ENCODE measurements at regions not wholly inside any gene's neighbourhood (a gene's known extent, or its start where the extent isn't known, plus 50 kb on each side); places are given as distances from the start of the nearest gene placed in this dataset.

DNA sequence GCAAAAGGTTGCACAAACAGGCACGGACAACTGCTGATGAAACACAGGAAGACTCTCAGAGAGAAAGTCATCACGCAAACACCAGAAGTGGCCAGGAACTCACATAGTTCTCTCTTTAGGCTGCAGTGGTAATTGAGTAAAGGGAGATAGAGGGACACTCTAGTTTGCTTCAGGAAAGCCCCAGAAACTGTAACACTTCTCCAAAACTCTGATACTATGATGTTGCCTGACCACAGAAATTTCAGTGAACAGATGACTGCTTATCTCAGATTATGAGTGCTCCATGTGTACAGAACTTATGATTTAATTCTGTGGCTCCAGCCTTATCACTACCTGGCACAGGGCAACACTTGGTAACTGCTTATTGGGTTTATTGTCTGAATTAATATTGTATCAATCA is 311.5 kb upstream of the GYPC start:
- TF ChIP-seq, protein P1, sequence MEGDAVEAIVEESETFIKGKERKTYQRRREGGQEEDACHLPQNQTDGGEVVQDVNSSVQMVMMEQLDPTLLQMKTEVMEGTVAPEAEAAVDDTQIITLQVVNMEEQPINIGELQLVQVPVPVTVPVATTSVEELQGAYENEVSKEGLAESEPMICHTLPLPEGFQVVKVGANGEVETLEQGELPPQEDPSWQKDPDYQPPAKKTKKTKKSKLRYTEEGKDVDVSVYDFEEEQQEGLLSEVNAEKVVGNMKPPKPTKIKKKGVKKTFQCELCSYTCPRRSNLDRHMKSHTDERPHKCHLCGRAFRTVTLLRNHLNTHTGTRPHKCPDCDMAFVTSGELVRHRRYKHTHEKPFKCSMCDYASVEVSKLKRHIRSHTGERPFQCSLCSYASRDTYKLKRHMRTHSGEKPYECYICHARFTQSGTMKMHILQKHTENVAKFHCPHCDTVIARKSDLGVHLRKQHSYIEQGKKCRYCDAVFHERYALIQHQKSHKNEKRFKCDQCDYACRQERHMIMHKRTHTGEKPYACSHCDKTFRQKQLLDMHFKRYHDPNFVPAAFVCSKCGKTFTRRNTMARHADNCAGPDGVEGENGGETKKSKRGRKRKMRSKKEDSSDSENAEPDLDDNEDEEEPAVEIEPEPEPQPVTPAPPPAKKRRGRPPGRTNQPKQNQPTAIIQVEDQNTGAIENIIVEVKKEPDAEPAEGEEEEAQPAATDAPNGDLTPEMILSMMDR (IDR thresholded peaks at IDR 0.05 in 8 of 11, conservative IDR thresholded peaks at IDR 0.05 in 3 of 11), result no peak
- no peak for TF ChIP-seq POLR2AphosphoS5 (IDR thresholded peaks at IDR 0.05)

All from spleen (tissue), 7 donors.